GM12864 (cell line): ENCODE measurements at regions not wholly inside any gene's neighbourhood (a gene's known extent, or its start where the extent isn't known, plus 50 kb on each side); places are given as distances from the start of the nearest gene placed in this dataset.
"Not testable (repeated sequence)": the region's sequence is repeated elsewhere in the genome, so short reads cannot be mapped to it uniquely, and the experiment has no call there.

Experiments
- DNase-seq: peaks from one replicate; pipeline ENCODE4 v3.0.0-alpha.2; 2011; ENCODE audit warnings: low read depth
- H3K4me3 ChIP-seq: 2 replicates; pipeline ENCODE4 v1.5.1; 2011; ENCODE audit warnings: mild to moderate bottlenecking, low read depth, low read length, control low read depth
- TF ChIP-seq, protein P1 (sequence below): IDR thresholded peaks from 2 replicates; pipeline ENCODE4 v1.5.1; 2011; ENCODE audit warnings: low read depth, mild to moderate bottlenecking, moderate library complexity, low read length, control low read depth, inconsistent platforms; ENCODE audit errors: missing control alignments

DNA sequence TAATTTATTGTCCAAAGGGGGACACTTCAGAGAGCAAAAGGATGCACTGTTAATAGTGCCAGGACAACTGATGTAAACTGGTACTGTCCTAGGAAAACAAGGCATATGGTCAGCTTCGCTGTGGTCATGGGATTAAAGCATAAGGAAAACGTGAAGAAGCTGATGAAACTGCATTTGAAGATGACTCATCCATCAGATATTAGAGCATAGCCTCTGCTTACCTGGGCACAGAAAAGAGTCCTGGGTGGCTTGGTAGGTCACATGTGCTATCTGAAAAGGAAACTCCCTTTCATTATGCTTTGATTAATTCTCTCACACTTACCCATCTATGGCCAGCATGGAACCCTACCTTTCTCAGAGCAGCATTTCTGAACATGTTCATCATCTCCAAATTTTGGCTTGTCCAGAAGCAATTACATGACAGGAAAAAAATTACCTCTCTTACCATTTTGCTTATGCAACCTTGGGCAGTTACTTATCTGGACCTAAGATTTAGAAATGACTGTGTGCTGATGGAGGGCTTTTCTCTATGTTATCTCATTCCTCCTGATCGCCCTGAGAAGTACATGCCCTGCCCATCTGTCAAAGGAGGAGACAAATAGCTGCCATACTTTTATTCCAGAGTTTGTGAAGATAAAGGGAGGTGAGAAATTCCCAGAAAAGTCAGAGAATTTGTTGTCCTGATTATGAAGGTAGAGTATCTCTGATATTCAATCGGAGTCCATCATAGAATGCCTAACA lies 275.3 kb upstream of the SLC14A2 start:
- no peak for DNase-seq
- H3K4me3 ChIP-seq, result no peak overlapping the region
- TF ChIP-seq, protein P1, sequence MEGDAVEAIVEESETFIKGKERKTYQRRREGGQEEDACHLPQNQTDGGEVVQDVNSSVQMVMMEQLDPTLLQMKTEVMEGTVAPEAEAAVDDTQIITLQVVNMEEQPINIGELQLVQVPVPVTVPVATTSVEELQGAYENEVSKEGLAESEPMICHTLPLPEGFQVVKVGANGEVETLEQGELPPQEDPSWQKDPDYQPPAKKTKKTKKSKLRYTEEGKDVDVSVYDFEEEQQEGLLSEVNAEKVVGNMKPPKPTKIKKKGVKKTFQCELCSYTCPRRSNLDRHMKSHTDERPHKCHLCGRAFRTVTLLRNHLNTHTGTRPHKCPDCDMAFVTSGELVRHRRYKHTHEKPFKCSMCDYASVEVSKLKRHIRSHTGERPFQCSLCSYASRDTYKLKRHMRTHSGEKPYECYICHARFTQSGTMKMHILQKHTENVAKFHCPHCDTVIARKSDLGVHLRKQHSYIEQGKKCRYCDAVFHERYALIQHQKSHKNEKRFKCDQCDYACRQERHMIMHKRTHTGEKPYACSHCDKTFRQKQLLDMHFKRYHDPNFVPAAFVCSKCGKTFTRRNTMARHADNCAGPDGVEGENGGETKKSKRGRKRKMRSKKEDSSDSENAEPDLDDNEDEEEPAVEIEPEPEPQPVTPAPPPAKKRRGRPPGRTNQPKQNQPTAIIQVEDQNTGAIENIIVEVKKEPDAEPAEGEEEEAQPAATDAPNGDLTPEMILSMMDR, result no peak

DNA sequence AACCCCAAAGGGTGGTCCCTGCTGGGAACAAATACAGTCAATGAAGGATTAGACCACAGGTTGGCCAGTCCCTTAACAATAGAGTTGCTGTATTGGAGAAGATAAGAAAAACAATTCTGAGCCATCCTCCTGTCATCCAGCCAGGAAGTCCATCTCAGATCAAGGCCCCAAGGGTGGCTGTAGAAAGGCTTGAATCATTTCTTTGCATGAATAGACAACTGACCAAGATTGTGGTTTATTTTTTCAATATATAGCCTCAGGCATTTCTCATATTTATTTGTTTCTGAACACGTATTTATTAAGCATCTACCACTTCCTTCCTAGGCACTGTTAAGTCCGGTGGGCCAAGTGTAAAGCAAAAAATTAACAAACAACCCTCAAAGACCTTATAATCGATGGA lies 274.4 kb upstream of the SLC14A2 start:
- no peak for DNase-seq
- H3K4me3 ChIP-seq, result no peak overlapping the region
- TF ChIP-seq, protein P1, result no peak

DNA sequence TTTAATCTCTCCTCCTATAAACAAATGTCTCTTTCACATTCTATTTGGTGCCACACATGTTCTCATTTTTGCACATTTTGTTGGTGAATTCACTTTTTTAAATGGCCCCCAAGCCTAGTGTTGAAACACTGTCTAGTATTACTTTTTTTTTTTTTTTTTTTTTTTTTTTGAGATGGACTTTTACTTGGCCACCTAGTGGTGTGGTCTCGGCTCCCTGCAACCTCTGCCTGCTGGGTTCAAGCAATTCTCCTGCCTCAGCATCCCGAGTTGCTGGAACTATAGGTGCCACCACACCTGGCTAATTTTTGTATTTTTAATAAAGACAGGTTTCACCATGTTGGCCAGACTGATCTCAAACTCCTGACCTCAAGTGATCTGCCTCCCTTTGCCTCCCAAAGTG lies 273.8 kb upstream of the SLC14A2 start:
- TF ChIP-seq, protein P1, result peak; percentile 14
- no peak for DNase-seq

DNA sequence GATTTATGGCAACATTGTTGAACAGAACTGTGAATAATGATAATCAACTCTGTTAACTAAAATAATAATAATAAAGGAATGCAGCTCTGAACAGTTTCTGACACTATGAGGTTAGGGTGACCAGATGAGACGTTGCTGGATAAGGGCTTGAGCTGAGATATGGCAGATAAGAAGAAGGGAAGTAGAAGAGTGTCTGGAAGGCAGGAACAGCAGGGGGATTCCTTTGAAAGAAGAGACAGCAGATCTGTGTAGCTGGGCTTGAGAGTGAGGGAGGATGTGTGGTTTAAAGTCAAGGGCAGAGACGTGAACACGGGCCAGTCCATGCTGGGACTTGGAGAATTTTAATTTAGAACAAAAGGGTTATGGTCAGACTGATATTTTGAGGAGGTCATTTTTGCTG lies 273.1 kb upstream of the SLC14A2 start:
- no peak for DNase-seq
- no peak overlapping the region for H3K4me3 ChIP-seq
- TF ChIP-seq, protein P1, result no peak

More for the DNA sequence above, 273.8 kb upstream of the SLC14A2 start:
- no peak overlapping the region for H3K4me3 ChIP-seq

DNA sequence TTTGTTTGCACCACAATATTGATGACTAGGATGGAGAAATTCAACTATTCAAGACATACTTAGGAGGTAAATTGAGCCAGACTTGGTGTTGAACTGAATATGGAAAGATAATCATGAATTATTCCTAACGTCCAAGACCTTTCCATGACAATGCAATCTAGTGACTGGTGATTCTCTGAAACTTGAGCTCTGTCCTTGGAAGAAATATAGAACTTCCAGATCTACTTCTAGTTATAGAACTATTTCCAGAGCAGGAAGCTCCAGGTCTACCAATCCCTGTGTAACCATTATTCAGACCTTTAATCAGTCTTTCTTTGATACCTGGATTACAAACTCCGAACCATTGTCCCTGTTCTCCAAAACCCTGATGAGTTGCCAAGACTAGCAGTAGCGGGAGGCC lies 272.6 kb upstream of the SLC14A2 start:
- TF ChIP-seq, protein P1, result no peak
- no peak overlapping the region for H3K4me3 ChIP-seq
- DNase-seq, result no peak

DNA sequence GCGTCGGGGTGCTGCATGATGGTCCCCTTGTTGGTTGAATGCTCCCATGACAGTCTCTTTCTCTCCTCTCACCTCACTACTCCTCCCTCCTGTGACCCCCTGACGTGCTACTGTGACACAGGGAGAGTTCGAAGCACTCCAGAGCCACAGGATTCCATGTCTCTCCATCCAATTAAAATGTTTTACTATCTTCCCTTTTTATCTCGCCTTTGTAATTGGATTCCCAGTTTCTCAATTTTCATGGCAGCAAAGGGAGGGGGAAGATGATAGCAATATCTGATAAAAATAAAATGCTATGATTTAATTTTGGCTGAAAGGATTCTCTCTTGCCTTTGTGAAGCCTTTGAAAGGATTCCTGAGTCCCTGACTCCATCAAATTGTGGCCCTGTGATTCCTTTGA lies 271.9 kb upstream of the SLC14A2 start:
- no peak for DNase-seq
- TF ChIP-seq, protein P1, result no peak
- H3K4me3 ChIP-seq, result no peak overlapping the region

DNA sequence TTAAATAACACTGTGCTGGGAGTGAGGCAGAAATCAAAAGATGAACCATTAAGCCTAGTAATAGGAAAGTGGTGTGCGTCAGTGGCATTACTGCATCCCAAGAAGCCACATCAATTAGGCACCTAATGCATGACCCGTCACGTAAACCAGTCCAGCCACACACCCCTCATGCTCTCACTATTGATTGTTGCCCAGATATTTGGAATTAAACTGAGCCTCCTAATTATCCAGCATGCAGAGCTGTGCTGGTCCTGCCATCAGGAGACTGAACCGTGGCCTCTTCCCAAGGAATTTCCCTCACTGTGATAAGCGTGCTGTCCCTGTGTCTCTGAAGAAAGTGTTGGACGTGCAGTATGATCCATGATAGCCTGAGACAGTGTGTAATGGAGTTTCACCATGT lies 270.6 kb upstream of the SLC14A2 start:
- DNase-seq, H3K4me3 ChIP-seq: not testable (repeated sequence)
